22Rv1 (cell line): ENCODE measurements at regions not wholly inside any gene's neighbourhood (a gene's known extent, or its start where the extent isn't known, plus 50 kb on each side); places are given as distances from the start of the nearest gene placed in this dataset.

Experiments used
- ZFX ChIP-seq: fragments of 450-650 bp; IDR thresholded peaks from 2 replicates; pipeline ENCODE4 v1.6.1; 2017; ENCODE audit warnings: antibody characterized with exemption, borderline replicate concordance
- TF ChIP-seq, protein P1 (sequence below): fragments of 450-650 bp; IDR thresholded peaks from 2 replicates; pipeline ENCODE4 v1.5.1; 2017; ENCODE audit warnings: mild to moderate bottlenecking

DNA sequence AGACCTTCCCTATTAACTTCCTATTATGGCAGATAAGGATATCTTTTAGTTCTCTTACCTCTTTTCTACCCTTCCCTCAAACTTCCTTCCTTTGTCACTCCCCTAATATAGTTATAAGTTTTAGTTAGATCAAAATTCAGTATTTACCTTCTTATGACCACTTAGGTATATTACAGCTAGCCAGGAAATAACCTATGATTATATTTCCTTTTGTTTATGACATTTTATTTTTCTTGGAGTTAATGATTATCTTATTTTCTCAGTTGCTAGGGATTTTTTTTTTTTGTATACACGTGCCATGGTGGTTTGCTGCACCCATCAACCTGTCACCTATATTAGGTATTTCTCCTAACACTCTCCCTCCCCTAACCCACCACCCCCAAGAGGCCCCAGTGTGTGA, 88.2 kb upstream of the ZBED5 start:
- TF ChIP-seq, protein P1, sequence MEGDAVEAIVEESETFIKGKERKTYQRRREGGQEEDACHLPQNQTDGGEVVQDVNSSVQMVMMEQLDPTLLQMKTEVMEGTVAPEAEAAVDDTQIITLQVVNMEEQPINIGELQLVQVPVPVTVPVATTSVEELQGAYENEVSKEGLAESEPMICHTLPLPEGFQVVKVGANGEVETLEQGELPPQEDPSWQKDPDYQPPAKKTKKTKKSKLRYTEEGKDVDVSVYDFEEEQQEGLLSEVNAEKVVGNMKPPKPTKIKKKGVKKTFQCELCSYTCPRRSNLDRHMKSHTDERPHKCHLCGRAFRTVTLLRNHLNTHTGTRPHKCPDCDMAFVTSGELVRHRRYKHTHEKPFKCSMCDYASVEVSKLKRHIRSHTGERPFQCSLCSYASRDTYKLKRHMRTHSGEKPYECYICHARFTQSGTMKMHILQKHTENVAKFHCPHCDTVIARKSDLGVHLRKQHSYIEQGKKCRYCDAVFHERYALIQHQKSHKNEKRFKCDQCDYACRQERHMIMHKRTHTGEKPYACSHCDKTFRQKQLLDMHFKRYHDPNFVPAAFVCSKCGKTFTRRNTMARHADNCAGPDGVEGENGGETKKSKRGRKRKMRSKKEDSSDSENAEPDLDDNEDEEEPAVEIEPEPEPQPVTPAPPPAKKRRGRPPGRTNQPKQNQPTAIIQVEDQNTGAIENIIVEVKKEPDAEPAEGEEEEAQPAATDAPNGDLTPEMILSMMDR = no peak
- TF ChIP-seq ZFX = no peak
